PC-9 (cell line): ENCODE measurements at regions not wholly inside any gene's neighbourhood (a gene's known extent, or its start where the extent isn't known, plus 50 kb on each side); places are given as distances from the start of the nearest gene placed in this dataset.

Source experiments
- CTCF ChIP-seq: fragments of 200-600 bp; sonication (generic); conservative IDR thresholded peaks from 2 replicates; pipeline ENCODE4 v1.6.1; 2017; ENCODE audit warnings: mixed run types, antibody characterized with exemption, mild to moderate bottlenecking, moderate library complexity
- EZH2 ChIP-seq: fragments of 200-600 bp; sonication (generic); IDR thresholded peaks from 2 replicates; pipeline ENCODE4 v1.8.0; 2017; ENCODE audit warnings: antibody characterized with exemption, low read depth

GRCh38 chr20:7078804-7079203 is 311.3 kb downstream of the BMP2 start:
- TF ChIP-seq CTCF (no peak), EZH2 (no peak)
